ENCODE measurements at regions not wholly inside any gene's neighbourhood (a gene's known extent, or its start where the extent isn't known, plus 50 kb on each side); places are given as distances from the start of the nearest gene placed in this dataset.
"Not testable (repeated sequence)": the region's sequence is repeated elsewhere in the genome, so short reads cannot be mapped to it uniquely, and the experiment has no call there.

DNA sequence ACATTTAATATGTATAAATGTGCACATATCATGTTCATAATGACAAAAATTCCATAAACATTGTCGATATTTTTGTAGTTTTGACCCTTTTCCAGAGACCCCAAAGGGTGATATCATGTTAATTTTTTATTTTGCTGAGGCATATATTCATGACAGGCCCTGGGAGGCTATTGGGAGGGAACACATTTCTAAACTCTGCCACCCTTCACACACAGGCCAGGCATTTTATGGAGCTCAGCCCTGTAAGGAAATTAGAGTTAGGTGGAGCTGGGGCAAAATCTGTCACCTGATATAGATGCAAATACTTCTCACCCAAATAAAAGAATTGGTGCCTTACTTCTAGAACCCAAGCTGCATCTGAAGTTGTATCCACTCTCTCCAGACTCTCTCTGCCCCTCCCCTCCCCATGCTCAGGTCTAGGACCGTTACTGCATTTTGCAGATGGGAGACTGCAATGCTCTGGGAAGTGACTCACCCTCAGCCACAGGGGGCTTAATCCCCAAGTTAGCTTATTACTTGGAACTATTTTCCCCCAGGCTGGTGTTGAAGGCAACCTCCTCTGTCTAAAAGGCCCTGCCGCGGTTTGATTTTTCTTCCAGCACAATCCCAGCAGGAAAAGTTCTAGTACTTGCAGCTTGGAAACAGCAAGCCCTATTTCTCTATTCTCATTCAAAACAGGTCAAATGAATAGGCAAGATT, 238.9 kb downstream of the EMP1 start:
- no peak for DNase-seq

DNA sequence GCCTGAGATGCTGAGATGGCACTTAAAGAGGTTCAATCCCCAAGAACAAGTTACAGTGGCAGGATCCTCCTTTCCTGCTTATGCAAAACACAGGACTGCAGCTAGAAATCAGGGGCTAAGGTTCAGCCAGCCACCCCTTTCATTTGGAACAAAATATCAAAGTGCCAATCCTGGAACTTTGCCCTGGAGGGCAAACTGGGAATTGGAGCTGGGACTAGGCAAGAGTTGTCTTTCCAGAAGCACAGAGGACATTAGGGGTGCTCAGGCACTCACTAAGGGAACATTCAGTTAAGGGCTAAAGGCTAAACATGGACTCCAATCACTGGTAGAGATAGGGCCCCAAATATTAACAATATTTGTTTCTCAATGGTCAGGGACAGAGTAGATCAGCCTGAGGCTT, 237.2 kb downstream of the EMP1 start:
- DNase-seq, result no peak

DNA sequence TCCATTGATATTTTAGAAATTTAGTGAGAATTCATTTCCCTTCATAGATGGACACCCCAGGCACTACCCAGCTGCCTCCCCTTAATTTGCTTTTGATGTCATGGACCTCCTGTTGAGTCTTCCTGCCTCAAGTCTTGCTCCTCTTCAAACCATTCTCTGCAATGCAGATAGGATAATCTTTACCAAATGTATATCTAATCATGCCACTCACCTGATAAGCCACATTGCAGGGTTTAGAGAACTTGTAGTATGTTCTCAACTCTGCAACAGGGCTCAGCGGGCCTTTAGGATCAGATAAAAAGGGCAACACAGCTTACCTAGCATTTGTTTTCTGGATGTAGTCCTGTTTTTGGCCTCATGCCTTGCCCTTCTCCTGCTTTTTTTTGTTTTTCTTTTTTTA, 234.5 kb downstream of the EMP1 start:
- DNase-seq, result no peak

DNA sequence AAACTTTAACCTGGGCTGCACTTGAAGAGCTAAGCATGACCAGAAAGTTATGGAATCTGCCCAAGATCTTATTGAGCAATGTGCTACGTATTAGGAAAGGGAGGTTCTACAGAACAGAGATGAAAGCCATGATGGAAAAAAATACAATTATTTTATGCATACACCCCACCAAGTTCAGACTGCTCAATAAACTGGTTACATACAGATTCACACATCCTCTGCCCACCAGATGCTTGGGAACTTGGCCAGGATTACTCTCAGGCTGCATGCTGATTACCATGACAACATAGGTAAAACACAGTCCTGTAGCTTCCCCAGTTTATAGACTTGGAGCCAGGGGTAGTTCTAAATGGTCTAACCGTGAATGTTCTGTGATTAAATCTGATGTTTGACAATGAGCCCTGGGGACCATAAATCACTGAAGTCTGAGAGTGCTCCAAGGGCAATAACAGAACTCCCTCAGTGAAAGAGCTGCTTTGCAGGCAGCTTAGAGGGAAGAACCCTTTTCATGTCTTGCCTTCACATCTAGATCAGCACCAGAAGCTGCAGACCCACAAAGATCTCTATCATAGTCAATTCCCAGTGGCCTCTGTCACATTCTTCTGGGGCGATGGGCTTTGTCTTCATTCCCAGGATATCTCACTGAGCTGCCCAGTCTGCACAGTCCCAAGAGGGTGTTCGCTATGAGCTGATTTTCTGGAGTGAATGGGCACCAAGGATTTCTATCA, 232.2 kb downstream of the EMP1 start:
- no peak for DNase-seq

DNA sequence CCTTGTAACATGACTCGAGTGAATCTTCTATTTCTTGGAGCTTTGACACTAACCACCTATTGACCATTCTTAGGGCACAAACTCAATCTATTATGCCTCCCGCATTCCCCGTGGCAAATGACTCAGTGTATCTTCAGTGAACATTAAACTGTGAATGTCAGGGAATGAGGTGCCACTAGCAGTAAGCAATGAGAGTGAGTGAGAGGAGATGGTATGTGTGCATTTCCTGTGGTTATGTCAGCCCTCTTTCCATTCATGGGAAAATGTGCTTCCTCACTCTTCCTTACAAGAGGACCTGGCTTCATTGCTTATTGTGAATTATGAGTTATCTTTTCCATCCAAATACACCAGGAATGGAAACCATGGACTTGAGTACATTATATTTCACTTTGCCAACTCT, 229.2 kb downstream of the EMP1 start:
- no peak for DNase-seq

DNA sequence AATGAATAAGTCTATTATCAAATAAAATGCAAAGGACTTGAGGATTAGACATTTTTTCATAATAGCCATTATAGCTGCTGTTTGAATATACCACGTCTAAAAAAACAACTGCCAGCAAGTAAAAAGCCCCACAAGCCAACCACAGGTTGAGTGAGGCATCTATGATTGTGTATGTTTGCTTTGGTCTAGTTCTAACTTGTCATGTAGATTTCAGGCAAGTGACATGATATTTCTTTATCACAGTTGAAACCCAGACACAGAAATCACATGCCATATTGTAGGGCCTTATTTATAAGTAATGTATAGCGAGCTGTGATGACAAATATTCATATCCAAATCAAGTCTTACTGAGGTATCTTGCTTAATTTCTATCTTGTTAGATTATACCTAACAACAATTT, 225.8 kb downstream of the EMP1 start:
- no peak for DNase-seq

DNA sequence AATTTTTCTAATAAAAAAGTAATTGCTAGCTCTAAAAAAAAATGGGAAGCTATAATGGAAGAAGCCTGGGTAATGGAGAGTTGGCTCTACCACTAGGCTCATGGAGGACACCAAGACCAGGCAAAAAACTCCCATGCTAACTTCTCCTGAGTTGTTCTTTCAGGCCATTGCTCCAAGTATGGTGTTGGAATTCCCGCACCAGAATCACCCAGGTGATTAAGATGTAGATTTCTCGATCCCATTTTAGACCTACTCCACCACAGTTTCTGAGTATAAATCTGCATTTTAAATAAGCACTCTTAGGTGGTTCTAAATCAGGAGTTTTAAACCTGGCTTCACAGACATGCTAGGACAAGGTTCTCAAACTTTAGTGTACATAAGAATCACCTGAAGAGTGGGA, 221.0 kb downstream of the EMP1 start:
- no peak for DNase-seq

DNA sequence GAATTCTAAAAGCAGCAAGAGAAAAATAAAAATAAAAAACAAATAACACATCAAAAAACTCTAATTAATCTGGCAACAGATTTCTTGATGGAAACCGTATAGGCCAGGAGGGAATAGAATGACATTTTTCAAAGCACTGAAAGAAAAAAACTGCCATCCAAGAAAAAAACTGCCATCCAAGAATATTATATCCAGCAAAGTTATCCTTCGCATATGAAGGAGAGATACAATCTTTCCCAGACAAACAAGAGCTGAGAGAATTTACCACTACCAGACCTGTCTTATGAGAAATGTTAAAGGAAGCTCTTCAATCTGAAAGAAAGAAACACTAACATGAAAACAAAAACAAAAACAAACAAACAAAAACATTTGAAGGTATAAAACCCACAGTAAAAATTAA, 214.8 kb downstream of the EMP1 start:
- no peak for DNase-seq

DNA sequence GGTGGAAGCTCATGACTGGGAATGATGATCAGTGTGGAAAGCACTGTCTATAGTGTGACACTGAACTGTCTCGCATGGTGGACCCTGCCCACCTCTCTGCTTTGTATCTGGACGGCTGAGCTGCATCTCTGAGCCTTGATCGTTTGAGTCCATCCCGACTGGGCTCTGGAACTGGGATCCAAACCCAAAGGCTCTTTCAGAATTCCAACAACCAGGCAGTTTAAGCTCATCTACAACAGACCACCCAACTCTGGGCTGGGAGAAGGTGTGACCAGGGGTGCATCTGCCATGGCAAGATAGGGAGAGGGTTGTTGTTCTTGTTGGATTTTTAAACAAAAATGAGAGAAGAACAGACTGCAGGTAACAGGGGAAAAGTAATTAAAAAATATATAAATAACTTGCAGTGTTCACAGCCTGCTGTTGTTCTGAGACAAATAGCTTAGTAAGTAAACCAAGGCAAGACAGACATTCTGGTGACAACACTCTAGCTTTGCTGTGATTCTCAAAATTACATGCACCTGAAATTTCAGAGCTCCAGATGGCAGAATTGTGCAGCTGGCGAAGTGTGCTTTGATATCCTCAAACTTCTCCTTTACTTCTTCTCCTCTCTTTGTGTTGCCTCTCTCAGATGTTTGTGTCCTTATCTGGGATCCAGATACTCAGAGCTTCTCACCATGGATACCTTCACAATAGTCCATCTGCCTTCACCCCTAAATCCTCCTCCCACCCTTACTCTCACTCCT, 209.6 kb downstream of the EMP1 start:
- no peak for DNase-seq

DNA sequence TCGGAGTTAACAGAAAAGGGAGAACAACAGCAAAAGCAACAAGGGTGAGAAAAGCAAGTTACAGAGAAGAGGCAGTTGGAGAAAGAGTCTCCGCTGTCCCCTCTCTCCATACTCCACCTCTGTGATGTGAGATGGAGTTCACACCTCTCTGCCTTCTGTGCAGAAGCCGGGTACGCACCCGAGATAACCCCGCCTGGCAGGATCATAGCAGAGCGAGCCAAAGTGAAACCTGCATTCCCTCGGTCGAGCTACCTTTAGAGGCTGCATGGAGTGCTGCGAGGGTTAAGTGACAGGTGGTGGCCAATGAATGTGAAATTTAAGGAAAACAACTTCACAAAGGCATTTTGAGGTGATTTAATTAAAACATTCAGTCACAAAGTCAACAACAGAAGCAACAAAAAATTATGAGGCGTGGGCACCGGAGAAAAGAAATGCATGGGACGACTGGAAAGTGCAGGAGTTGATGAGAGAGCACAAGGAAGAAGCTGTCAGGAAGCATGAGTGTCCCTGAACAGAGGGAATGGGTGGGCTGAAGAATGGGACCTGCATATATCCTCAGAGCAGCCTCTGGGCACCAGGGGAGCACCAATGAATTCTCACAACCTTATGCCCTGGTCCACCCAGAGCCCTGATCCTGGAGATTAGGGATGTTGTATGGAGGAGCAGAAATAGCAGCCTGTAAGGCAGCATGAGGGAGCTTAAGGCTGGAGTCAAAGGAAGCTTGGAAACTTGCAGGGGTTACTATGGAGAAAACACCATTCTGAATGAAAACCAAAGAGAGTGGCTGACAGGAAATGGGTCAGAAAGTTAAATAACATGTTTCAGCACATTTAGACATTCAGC, 208.3 kb downstream of the EMP1 start:
- DNase-seq, result no peak

DNA sequence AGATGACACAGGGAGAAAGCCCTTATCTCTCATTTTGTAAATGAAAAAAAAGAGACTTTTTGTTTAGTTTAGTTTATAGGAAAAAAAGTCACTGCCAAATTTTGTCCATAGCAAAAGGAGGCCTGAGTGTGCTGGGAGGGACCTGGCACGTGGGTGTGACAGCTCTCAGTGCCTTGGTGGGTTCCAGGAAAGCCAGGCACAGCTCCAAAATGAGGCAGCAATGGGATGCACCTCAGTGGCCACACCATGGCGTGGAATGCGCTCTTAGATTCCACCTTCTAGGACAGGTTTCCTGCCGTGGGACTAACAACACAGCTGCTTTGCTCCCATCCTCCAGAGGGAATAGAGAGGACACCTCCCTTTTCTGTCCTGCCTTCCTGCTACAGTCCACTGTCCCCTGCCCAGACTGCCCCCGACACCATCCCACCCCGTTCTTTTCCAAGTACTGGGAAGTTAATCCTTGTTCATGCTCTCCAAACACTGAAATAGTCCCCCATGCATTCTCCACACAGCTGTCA, 207.6 kb downstream of the EMP1 start:
- DNase-seq, result no peak

DNA sequence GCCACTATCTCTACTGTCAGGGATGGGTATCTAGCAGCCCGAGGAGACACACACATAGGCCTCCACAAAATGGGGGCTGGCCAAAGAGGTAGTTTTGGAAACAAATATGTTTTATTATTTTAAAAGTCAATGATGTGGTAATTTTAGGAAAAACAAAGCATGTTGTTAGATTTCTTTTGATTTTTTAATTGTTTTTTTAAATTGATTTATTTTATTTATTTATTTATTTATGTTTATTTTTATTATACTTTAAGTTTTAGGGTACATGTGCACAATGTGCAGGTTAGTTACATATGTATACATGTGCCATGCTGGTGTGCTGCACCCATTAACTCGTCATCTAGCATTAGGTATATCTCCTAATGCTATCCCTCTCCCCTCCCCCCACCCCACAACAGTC, 194.8 kb downstream of the EMP1 start:
- not testable (repeated sequence) for DNase-seq

DNA sequence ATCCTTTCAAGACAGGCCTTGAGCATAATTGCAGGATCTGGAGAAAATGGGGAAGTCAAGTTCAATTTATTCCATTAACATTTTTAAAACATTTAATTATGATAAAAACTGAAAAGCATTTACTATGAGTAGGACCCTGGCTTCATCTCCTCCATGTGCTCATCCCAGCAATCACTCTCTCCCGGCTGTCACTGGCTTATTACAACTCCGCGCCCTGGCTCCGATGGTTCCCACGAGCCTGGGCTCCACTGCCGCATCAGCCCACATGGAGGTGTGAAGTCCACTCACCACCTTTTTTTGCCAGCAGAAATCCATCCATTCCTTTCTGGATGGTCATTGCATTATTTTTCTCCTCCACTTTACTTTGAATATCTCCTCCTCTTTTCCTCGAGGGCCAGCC, 194.4 kb downstream of the EMP1 start:
- no peak for DNase-seq

DNA sequence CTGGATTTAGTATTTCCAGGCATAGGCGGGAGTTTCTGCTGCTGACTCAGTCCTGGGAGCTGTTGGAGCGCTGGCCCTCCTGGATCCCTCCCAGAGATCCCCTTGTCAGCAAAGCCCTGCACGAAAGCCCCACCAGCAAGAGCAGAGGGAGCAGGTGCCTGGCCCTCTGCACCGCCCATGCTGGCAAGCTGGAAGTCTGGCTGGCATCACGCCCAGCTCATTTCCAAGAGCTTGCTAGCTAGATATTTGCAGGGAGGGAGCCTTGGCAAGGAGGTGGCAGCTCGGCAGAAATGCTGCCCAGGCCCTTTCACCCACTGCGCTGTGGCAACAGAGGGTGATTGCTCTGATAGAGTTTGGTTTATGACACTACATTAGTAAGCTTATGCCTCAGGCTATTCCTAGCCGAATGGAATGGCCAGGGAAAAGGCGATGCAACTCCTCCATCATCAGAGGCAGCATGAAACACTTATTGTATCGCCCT, 193.9 kb downstream of the EMP1 start:
- no peak for DNase-seq

DNA sequence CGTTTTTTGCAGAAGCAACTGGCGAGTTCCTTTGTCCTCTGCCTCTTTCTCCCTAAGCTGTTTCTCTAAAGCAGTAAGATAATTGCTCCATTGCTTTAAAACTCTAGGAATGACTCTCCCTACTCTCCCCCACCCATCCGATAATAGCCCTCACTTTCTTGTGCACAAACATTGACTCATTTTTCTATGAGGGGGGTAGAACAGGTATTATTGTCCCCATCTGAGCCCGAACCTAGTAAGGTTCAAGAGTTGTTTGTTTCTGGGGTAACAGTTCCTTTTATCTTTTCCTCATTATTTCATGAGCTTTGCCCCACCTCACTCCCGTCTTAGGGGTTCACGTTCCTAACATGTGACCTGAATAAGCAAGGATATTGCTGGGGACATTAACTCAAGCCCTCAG, 190.6 kb downstream of the EMP1 start:
- no peak for DNase-seq

DNA sequence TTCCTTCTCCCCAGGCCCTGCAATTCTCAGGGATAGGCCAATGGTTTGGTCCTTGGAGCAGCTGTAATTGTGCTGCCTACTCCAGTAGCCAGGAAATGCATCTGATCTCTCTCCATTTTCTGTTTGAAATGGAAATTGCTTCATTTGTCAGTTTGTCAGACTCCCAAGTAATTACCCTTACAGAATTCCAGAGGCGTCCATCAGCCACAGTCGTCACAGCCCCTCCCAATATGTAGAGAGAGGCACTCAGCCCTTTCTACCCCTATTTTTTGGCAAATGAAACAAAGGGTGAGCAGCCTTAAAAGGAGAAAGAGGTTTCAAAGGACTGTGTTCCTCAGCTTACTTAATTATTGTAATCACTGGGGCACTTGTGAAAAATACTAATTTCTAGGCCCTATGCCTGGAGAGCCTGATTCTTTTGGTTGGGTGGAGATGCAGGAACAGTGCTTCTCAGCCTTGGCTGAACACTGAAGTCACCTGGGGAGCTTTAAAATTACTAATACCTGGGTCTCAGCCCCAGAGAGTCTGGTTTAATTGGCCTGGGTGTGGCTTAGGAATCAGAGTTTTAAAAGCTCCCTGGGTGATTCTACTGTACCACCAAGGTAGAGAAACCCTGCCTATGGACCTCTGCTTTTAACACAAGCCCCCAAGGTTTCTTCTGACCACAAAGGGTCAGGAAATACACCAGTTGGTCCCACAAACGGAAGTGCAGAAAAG, 190.0 kb downstream of the EMP1 start:
- no peak for DNase-seq

DNA sequence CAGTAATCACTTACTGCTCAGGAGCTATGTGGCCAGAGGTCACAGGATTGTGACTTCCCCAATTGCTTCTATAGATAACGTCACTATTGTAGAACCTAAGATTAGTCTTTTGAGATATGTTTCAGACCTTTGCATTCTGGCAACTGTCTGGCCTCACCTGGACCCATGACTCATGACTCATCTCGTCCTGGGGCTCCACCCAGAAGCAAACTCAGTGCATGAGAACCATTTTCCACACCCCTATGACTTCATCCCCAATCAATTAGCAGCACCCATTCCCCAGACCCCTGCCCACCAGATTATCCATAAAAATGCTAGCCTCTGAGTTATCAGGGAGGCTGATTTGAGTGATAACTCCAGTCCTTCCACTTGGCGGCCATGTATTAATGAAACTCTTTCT, 186.9 kb downstream of the EMP1 start:
- DNase-seq, result no peak

DNA sequence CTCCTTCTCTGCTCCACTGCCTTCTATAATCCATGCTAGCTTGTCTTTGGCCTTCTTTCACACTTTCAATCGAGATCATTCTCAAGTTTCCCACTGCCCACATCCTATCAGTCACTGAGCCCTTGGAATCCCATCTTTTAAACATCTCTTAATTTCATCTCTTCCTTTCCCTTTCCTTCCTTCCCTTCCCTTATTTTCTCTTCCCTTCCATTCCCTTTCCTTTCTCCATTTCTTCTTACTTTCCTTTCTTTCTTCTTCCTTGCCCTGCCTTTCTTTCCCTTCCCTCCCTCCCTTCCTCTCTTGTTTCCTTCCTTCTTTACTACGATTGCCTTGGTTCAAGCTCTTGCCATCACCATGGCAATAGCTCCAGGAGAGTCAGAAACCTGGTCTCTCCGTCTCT, 183.8 kb downstream of the EMP1 start:
- DNase-seq, result no peak

DNA sequence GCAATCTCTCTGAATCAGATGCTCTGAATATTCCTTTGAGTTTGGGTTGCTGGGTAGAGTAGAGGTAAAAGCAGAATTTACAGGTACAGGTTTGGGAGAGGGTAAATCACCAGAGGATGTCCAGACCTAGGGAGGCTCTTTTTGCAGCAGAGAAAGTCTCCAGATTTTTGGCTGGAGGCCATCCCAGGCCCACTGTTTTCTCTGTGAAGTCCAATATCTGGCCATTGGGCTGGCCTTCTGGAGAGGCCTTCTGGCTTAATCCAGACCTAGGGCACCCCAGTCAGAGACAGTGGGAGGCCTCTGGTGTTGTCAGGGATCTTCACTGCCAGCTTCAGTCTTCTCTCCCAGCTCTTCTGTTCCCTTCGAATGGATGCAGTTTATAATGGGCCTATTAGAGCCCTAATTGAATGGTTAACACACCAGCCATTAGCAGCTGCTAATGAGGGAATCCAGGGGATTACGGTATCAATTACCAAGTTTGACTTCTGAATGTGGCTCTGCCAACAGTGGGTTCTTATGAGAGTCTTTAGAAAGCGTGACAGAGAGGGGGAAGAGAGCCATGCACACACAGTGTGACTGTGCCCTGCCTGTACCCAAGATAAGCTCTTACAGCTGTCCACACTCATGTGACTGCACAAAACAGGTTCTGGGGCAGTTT, 183.1 kb downstream of the EMP1 start:
- DNase-seq, result no peak

DNA sequence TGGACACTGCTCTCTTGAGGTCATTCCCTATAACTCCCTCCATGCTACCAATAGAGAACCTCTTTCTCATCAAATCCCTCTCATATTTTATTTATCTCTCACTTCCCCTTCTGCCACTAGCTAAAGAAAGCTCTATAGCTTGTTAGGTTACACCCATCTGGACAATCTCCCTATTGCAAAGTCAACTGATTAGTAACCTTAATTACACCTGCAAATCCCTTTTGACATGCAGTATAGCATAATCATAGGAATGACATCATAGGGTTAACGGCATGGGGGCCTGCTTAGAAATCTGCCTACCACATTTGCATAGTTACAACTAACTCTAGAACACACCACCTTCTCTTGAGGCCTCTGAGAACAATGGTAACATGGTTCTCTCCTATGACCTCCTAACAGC, 181.2 kb downstream of the EMP1 start:
- no peak for DNase-seq

DNA sequence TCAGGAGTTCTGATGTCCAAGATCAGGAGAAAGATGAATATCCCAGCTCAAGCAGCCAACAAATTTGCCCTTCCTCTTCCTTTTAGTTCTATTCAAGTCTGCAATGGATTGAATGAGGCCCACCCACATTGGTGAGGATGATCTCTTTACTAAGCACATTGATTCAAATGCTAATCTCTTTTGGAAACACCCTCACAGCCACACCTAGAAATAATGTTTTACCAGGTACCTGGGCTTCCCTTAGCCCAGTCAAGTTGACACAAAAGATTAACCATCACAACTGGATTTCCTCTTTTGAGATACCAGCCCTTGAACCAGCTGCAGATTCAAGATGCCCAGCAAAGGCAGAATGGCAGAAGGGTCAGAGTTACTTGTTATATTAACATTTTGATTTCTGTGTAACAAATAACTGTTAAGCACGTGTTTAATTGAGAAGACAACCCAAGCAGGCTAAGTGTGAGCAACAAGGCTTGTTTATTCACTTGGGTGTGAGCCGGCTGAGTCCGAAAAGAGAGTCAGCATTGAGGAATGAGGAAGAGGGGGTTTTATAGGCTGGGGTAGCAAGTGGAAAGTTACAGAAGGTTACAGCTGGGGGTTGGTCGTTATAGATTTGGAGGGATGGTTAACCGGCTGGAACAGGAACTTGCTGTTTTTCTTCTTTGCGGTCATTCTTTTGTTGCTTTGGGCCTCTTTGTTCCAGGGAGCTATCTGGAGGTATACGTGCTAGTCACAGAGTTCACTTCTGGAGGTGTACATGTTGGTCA, 180.3 kb downstream of the EMP1 start:
- DNase-seq, result no peak

Measured in CD4-positive, alpha-beta T cell treated with Interferon alpha-2 for 1 hour (primary cell).